Neural cell (in vitro differentiated cells): ENCODE measurements at regions not wholly inside any gene's neighbourhood (a gene's known extent, or its start where the extent isn't known, plus 50 kb on each side); places are given as distances from the start of the nearest gene placed in this dataset.

Source experiments
- H2AFZ ChIP-seq: fragments of 200-600, 300-800 bp; sonication (generic), shearing (Covaris generic); 2 replicates; pipeline ENCODE4 v1.6.0; 2014; ENCODE audit warnings: low read depth, mild to moderate bottlenecking, antibody characterized with exemption, low read length, moderate library complexity
- H3F3A ChIP-seq: fragments of 200-600 bp; shearing (Covaris generic); 2 replicates; pipeline ENCODE4 v1.6.1; 2016; ENCODE audit warnings: mild to moderate bottlenecking, moderate library complexity, mixed read lengths, antibody characterized with exemption, low read length; ENCODE audit not compliant: insufficient read depth, poor library complexity, severe bottlenecking
- H3K27ac ChIP-seq: fragments of 200-600, 300-800 bp; sonication (generic), shearing (Covaris generic); 2 replicates; pipeline ENCODE4 v1.5.1; 2014; ENCODE audit warnings: mild to moderate bottlenecking, low read length, moderate library complexity
- H3K27me3 ChIP-seq: fragments of 300-800, 200-600 bp; sonication (generic), shearing (Covaris generic); 2 replicates; pipeline ENCODE4 v1.6.0; 2014; ENCODE audit warnings: mild to moderate bottlenecking, low read depth, low read length, moderate library complexity; ENCODE audit not compliant: insufficient read depth
- H3K36me3 ChIP-seq: fragments of 300-800, 200-600 bp; sonication (generic), shearing (Covaris generic); 2 replicates; pipeline ENCODE4 v1.5.1; 2014; ENCODE audit warnings: mild to moderate bottlenecking, antibody characterized with exemption, low read length, moderate library complexity; ENCODE audit not compliant: insufficient read depth
- H3K4me2 ChIP-seq: fragments of 300-800, 200-600 bp; sonication (generic), shearing (Covaris generic); 2 replicates; pipeline ENCODE4 v1.6.0; 2014; ENCODE audit warnings: mild to moderate bottlenecking, low read length
- H3K4me3 ChIP-seq: fragments of 300-800, 200-600 bp; sonication (generic), shearing (Covaris generic); 2 replicates; pipeline ENCODE4 v1.5.1; 2014; ENCODE audit warnings: mild to moderate bottlenecking, low read length, moderate library complexity
- H3K79me2 ChIP-seq: fragments of 200-600 bp; shearing (Covaris generic); replicated peaks from 2 replicates; pipeline ENCODE4 v1.6.0; 2014; ENCODE audit warnings: mild to moderate bottlenecking, low read length, moderate library complexity; ENCODE audit not compliant: insufficient read depth
- H3K9ac ChIP-seq: fragments of 300-800, 200-600 bp; sonication (generic), shearing (Covaris generic); 2 replicates; pipeline ENCODE4 v1.6.1; 2016; ENCODE audit warnings: mild to moderate bottlenecking, low read length, mixed read lengths
- H3K9me2 ChIP-seq: fragments of 200-600 bp; shearing (Covaris generic); 2 replicates; pipeline ENCODE4 v1.6.1; 2016; ENCODE audit warnings: mild to moderate bottlenecking, low read length, mixed read lengths; ENCODE audit not compliant: insufficient read depth
- H3K9me3 ChIP-seq: fragments of 200-600, 300-800 bp; sonication (generic), shearing (Covaris generic); 2 replicates; pipeline ENCODE4 v1.6.1; 2016; ENCODE audit warnings: mild to moderate bottlenecking, mixed run types, low read length, moderate library complexity, mixed read lengths
- H4K20me1 ChIP-seq: fragments of 200-600 bp; shearing (Covaris generic); 2 replicates; pipeline ENCODE4 v1.6.1; 2016; ENCODE audit warnings: mild to moderate bottlenecking, mixed run types; ENCODE audit not compliant: insufficient read depth
- CTCF ChIP-seq: fragments of 450-650 bp; IDR thresholded peaks from 2 replicates; pipeline ENCODE4 v1.5.1; 2014; ENCODE audit warnings: antibody characterized with exemption, mild to moderate bottlenecking, moderate library complexity; ENCODE audit not compliant: poor library complexity, severe bottlenecking
- EP300 ChIP-seq: fragments of 450-650 bp; conservative IDR thresholded peaks from 2 replicates; pipeline ENCODE4 v1.6.1; 2014; ENCODE audit warnings: antibody characterized with exemption, mild to moderate bottlenecking, moderate library complexity; ENCODE audit not compliant: poor library complexity, severe bottlenecking
- EZH2 ChIP-seq: fragments of 200-600, 300-800 bp; shearing (Covaris generic), sonication (generic); IDR thresholded peaks from 2 replicates; pipeline ENCODE4 v1.6.1; 2014; ENCODE audit warnings: antibody characterized with exemption, low read length, borderline replicate concordance, mild to moderate bottlenecking; ENCODE audit not compliant: insufficient read depth, poor library complexity, severe bottlenecking
- MXI1 ChIP-seq: fragments of 450-650 bp; conservative IDR thresholded peaks from 2 replicates; pipeline ENCODE4 v1.6.1; 2014; ENCODE audit warnings: antibody characterized with exemption, mild to moderate bottlenecking; ENCODE audit not compliant: poor library complexity, severe bottlenecking
- POLR2AphosphoS5 ChIP-seq: IDR thresholded peaks from 2 replicates; pipeline ENCODE4 v1.6.1; 2012
- RAD21 ChIP-seq: fragments of 450-650 bp; conservative IDR thresholded peaks from 2 replicates; pipeline ENCODE4 v1.6.1; 2014; ENCODE audit warnings: antibody characterized with exemption, mild to moderate bottlenecking, moderate library complexity
- REST ChIP-seq: IDR thresholded peaks from 2 replicates; pipeline ENCODE4 v1.6.1; 2012; ENCODE audit warnings: borderline replicate concordance
- SMC3 ChIP-seq: fragments of 450-650 bp; conservative IDR thresholded peaks from 2 replicates; pipeline ENCODE4 v1.6.1; 2014; ENCODE audit warnings: antibody characterized with exemption, mild to moderate bottlenecking, moderate library complexity; ENCODE audit not compliant: poor library complexity
- TAF1 ChIP-seq: IDR thresholded peaks from 2 replicates; pipeline ENCODE4 v1.6.1; 2012; ENCODE audit warnings: low read depth

- Histone ChIP-seq H3K36me3 (no peaks in the 10 kb centered on the region), H4K20me1 (no peaks in the 10 kb centered on the region), H3K79me2 (no peaks in the 10 kb centered on the region), H3K27me3 (no peaks in the 10 kb centered on the region), H3K4me2 (no peak overlapping the region), H3K27ac (no peak overlapping the region), H2AFZ (no peak overlapping the region), H3K9me3 (no peaks in the 10 kb centered on the region), H3F3A (no peaks in the 10 kb centered on the region), H3K9ac (no peak overlapping the region), H3K9me2 (no peaks in the 10 kb centered on the region), H3K4me3 (no peak overlapping the region)
- TF ChIP-seq EZH2: no peak
Observed at GRCh38 chr6:78363688-78364087, 503.7 kb upstream of the IRAK1BP1 start.

GRCh38 chr6:78365473-78365872, 501.9 kb upstream of the IRAK1BP1 start:
- Histone ChIP-seq H3K9ac (no peak overlapping the region), H3K27ac (no peak overlapping the region), H4K20me1 (no peaks in the 10 kb centered on the region), H3K79me2 (no peaks in the 10 kb centered on the region), H3K27me3 (no peaks in the 10 kb centered on the region), H3K4me3 (no peak overlapping the region), H3K9me2 (no peaks in the 10 kb centered on the region), H2AFZ (no peak overlapping the region), H3K9me3 (no peaks in the 10 kb centered on the region), H3F3A (no peaks in the 10 kb centered on the region), H3K36me3 (no peaks in the 10 kb centered on the region), H3K4me2 (no peak overlapping the region)
- TF ChIP-seq EZH2 (no peak), MXI1 (no peak), POLR2AphosphoS5 (no peak), RAD21 (no peak), SMC3 (no peak), EP300 (no peak), REST (no peak), TAF1 (no peak), CTCF (no peak)

- no peaks in the 10 kb centered on the region for H3K9me3 ChIP-seq
- TF ChIP-seq EP300 (no peak), POLR2AphosphoS5 (no peak), EZH2 (no peak), TAF1 (no peak), SMC3 (no peak), REST (no peak), MXI1 (no peak), CTCF (no peak)
- no peak overlapping the region for H3K27ac ChIP-seq
- H3K79me2 ChIP-seq: no peaks in the 10 kb centered on the region
- no peak overlapping the region for H3K9ac ChIP-seq
- H3K4me2 ChIP-seq: no peak overlapping the region
- no peaks in the 10 kb centered on the region for H4K20me1 ChIP-seq
- H3K36me3 ChIP-seq: no peaks in the 10 kb centered on the region
- H3K27me3 ChIP-seq: no peaks in the 10 kb centered on the region
- H2AFZ ChIP-seq: no peak overlapping the region
- H3K4me3 ChIP-seq: no peak overlapping the region
- H3K9me2 ChIP-seq: no peaks in the 10 kb centered on the region
- no peaks in the 10 kb centered on the region for H3F3A ChIP-seq
Observed at GRCh38 chr6:78377056-78377455, 490.3 kb upstream of the IRAK1BP1 start.
